ENCODE measurements at regions not wholly inside any gene's neighbourhood (a gene's known extent, or its start where the extent isn't known, plus 50 kb on each side); places are given as distances from the start of the nearest gene placed in this dataset.

GRCh38 chr7:47651355-47652317 is 69.7 kb upstream of the TNS3 start:
- Histone ChIP-seq H3K4me2 (ENCODE audit: low read depth, low read length) (no peak overlapping the region), H3K9me3 (ENCODE audit: low read length) (no peaks in the 10 kb centered on the region), H3K27ac (ENCODE audit: extremely low read length, insufficient read depth, low read length) (no peak overlapping the region), H3K79me2 (ENCODE audit: insufficient read depth, low read length) (no peaks in the 10 kb centered on the region), H3K4me3 (replicated peaks in 1 of 3; ENCODE audit: insufficient read depth in 1 of 3, low read depth in 2 of 3, low read length in 3 of 3) (no peak overlapping the region), H2AFZ (ENCODE audit: low read length) (no peak overlapping the region), H3K9ac (ENCODE audit: insufficient read depth, low read depth, low read length) (no peak overlapping the region), H3K27me3 (ENCODE audit: control insufficient read depth in 1 of 2, insufficient read depth in 2 of 2, low read length in 2 of 2) (no peaks in the 10 kb centered on the region), H4K20me1 (ENCODE audit: insufficient read depth, low read length) (no peaks in the 10 kb centered on the region), H3K4me1 (ENCODE audit: insufficient read depth, low read length) (peaks cover 25% of the 10 kb centered on the region), H3K36me3 (replicated peaks in 1 of 2; ENCODE audit: control insufficient read depth in 1 of 2, insufficient read depth in 2 of 2, low read length in 2 of 2) (no peaks in the 10 kb centered on the region)
- intact Hi-C loops (cut with micrococcal nuclease; ENCODE audit: unreplicated experiment) (no loop called here), in situ Hi-C loops (cut with HindIII; ENCODE audit: extremely low pct_ligation_motif_present, low pct_unique_long_range_greater_than_20kb) (no loop called here)
- FAIRE-seq: no peak
- ChIA-PET POLR2A (no interaction called here), CTCF (ENCODE audit: low intra/inter-chr PET ratio, low total read pairs) (no interaction called here)
- TF ChIP-seq MYC (CRISPR knock-in tag; IDR thresholded peaks at IDR 0.05; ENCODE audit: borderline replicate concordance): no peak
- peak; percentile 25; the same call in 1 of the 2 replicates for TF ChIP-seq MAFF (IDR thresholded peaks at IDR 0.05; ENCODE audit: low read depth, low read length)
- no peak for TF ChIP-seq ZNF75D (CRISPR knock-in tag; IDR thresholded peaks at IDR 0.05; ENCODE audit: borderline replicate concordance)
- TF ChIP-seq AKNA (CRISPR knock-in tag; IDR thresholded peaks at IDR 0.05; ENCODE audit: borderline replicate concordance): no peak
- no peak for TF ChIP-seq ELK4 (CRISPR knock-in tag; IDR thresholded peaks at IDR 0.05; ENCODE audit: borderline replicate concordance)
- no peak for TF ChIP-seq ZNF780A (CRISPR knock-in tag; IDR thresholded peaks at IDR 0.05)
- DNase-seq (ENCODE audit: low spot score): no peak
- 51% methylated on average over 11 of the region's 11 CpGs for WGBS (ENCODE audit: low lambda C conversion rate)
- no peak for ATAC-seq
- BruUV-seq (replicated peaks): no TSS peak

Data from HepG2 (cell line).